ENCODE measurements at regions not wholly inside any gene's neighbourhood (a gene's known extent, or its start where the extent isn't known, plus 50 kb on each side); places are given as distances from the start of the nearest gene placed in this dataset.

DNA sequence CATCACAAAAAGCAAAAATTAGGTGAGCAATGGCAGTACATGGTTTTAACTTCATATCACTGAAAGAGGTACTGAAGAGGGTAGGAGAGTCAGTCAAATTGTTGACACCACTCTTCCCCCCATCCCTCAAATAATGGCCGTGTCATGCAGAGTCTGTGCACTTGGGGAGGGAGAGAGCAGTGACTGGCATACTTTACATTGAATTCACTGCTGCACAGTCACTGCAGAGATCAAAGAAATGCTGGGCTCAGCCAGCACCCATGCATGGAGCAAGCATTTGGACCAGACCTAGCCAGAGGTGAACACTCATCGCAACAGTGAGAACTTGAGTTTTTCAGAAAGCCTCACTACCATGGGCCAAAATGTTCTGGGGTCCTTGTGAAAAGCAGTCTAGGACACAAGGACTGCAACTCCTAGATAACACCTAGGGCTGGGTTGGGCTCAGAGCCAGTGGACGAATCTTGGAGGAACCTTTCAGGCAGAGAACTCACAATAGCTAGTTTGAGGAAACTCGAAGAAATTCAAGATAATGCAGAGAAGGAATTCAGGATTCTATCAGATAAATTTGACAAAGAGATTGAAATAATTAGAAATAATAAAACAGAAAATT lies 112.9 kb downstream of the NR4A2 start:
- TF ChIP-seq, protein P1, sequence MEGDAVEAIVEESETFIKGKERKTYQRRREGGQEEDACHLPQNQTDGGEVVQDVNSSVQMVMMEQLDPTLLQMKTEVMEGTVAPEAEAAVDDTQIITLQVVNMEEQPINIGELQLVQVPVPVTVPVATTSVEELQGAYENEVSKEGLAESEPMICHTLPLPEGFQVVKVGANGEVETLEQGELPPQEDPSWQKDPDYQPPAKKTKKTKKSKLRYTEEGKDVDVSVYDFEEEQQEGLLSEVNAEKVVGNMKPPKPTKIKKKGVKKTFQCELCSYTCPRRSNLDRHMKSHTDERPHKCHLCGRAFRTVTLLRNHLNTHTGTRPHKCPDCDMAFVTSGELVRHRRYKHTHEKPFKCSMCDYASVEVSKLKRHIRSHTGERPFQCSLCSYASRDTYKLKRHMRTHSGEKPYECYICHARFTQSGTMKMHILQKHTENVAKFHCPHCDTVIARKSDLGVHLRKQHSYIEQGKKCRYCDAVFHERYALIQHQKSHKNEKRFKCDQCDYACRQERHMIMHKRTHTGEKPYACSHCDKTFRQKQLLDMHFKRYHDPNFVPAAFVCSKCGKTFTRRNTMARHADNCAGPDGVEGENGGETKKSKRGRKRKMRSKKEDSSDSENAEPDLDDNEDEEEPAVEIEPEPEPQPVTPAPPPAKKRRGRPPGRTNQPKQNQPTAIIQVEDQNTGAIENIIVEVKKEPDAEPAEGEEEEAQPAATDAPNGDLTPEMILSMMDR (IDR thresholded peaks at IDR 0.05; ENCODE audit: insufficient read depth, low read length, poor library complexity, severe bottlenecking), result no peak

DNA sequence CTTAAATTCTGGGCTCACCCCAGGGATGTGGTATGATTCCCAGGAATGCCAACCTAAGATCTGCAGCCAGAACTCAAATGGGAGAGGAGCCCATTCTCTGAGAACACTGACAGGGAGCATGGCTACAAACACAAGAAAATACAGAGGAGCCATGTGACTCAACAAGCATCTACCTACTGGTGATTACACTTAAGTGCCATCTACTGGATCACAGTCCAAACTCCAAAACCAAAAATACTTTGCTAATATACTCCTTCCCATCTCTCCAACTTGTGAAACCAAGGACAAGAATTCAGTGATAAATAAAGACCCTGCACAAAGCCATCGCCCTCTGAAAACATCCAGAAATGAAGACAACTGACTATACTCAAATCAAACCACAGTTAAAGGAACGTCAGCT lies 116.9 kb downstream of the NR4A2 start:
- TF ChIP-seq, protein P1 (IDR thresholded peaks at IDR 0.05; ENCODE audit: insufficient read depth, low read length, poor library complexity, severe bottlenecking), result no peak
- Histone ChIP-seq H3K36me3 (ENCODE audit: control insufficient read depth, insufficient read depth, low read length) (no peaks in the 10 kb centered on the region), H3K4me3 (ENCODE audit: low read depth, low read length) (no peak overlapping the region), H3K27me3 (ENCODE audit: control insufficient read depth, insufficient read depth, low read length) (no peaks in the 10 kb centered on the region)
- DNase-seq (ENCODE audit: low read depth), result no peak

More for the DNA sequence above, 112.9 kb downstream of the NR4A2 start:
- Histone ChIP-seq H3K27me3 (ENCODE audit: control insufficient read depth, insufficient read depth, low read length) (no peaks in the 10 kb centered on the region), H3K4me3 (ENCODE audit: low read depth, low read length) (no peak overlapping the region), H3K36me3 (ENCODE audit: control insufficient read depth, insufficient read depth, low read length) (no peaks in the 10 kb centered on the region)
- no peak for DNase-seq (ENCODE audit: low read depth)

DNA sequence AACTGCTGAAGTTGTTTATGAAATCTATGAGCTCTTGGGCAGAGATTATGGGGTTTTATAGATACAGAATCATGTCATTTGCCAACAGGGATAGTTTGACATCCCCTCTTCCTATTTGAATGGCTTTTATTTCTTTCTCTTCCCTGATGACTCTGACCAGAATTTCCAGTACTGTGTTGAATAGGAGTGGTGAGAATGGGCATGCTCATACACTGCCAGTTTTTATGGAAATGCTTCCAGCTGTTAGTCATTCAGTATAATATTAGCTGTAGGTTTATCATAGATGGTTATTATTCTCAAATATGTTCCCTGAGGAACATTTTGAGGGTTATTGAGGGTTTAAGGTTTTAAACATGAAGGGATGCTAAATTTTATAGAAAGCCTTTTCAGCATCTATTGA lies 121.2 kb downstream of the NR4A2 start:
- no peaks in the 10 kb centered on the region for H3K36me3 ChIP-seq (ENCODE audit: control insufficient read depth, insufficient read depth, low read length)
- TF ChIP-seq, protein P1 (IDR thresholded peaks at IDR 0.05; ENCODE audit: insufficient read depth, low read length, poor library complexity, severe bottlenecking), result no peak
- no peak overlapping the region for H3K4me3 ChIP-seq (ENCODE audit: low read depth, low read length)
- H3K27me3 ChIP-seq (ENCODE audit: control insufficient read depth, insufficient read depth, low read length), result no peaks in the 10 kb centered on the region
- DNase-seq (ENCODE audit: low read depth), result no peak

DNA sequence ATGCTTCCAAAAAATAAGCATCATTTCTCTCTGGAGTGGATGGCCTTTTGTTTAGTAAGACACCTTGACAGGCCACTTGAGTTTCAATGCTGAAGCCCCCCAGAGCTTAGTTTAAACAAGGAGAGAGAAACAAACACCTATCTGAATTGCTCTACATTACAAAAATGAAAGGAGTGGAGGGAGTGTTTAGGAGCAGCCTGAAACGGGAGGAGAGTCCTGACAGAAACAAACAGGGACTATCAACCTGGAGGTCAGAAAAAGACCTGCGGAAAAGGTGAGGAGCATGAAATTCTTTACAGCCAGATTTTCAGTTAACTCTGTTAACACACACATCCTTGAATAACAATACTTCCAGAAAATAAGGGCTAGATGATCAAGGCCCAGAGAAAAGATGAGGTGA lies 126.2 kb downstream of the NR4A2 start:
- Histone ChIP-seq H3K36me3 (ENCODE audit: control insufficient read depth, insufficient read depth, low read length) (no peaks in the 10 kb centered on the region), H3K4me3 (ENCODE audit: low read depth, low read length) (no peak overlapping the region), H3K27me3 (ENCODE audit: control insufficient read depth, insufficient read depth, low read length) (no peaks in the 10 kb centered on the region)
- TF ChIP-seq, protein P1 (IDR thresholded peaks at IDR 0.05; ENCODE audit: insufficient read depth, low read length, poor library complexity, severe bottlenecking), result no peak
- no peak for DNase-seq (ENCODE audit: low read depth)

DNA sequence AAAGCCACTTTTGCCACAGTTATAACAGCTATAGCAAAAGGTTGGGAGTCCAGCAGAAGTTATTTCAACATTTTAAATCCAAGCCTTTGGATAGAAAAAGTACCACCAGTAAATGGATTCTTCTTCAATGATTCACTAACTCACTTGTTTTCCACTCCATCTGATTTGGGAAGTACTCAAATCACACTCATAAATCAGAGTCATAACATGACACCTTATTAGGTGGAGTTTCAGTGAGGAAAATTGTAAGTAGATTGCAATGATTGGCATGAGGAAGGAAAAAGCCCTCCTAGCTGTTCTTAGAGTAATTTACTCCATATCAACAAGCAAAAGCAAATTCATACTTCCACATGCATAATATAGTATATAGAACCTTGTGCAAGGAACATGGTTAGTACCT lies 132.9 kb downstream of the NR4A2 start:
- Histone ChIP-seq H3K27me3 (ENCODE audit: control insufficient read depth, insufficient read depth, low read length) (no peaks in the 10 kb centered on the region), H3K4me3 (ENCODE audit: low read depth, low read length) (no peak overlapping the region), H3K36me3 (ENCODE audit: control insufficient read depth, insufficient read depth, low read length) (no peaks in the 10 kb centered on the region)
- no peak for DNase-seq (ENCODE audit: low read depth)
- TF ChIP-seq, protein P1 (IDR thresholded peaks at IDR 0.05; ENCODE audit: insufficient read depth, low read length, poor library complexity, severe bottlenecking), result no peak

DNA sequence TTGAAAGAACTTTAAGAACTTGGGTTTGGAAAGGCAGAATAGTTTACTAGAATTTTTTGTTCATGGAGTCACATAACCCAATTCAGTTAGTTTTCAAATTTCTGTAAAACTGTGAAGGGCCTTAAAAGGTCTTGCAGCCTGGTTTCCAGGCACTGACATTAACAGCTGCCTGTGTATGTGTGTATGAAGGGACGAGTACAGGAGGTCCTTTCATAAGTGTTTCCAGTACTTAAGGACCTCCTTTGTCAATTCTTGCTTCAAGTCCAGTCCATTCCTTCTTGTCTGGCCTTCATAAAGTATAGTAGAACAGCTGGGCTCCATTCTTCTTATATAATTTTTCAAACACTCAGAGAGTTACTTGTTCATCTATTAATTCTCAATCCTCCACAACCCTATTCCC lies 136.5 kb downstream of the NR4A2 start:
- TF ChIP-seq, protein P1 (IDR thresholded peaks at IDR 0.05; ENCODE audit: insufficient read depth, low read length, poor library complexity, severe bottlenecking), result no peak
- H3K4me3 ChIP-seq (ENCODE audit: low read depth, low read length), result no peak overlapping the region
- DNase-seq (ENCODE audit: low read depth), result no peak
- no peaks in the 10 kb centered on the region for H3K27me3 ChIP-seq (ENCODE audit: control insufficient read depth, insufficient read depth, low read length)
- no peaks in the 10 kb centered on the region for H3K36me3 ChIP-seq (ENCODE audit: control insufficient read depth, insufficient read depth, low read length)
